OCI-LY7 (cell line): ENCODE measurements at regions not wholly inside any gene's neighbourhood (a gene's known extent, or its start where the extent isn't known, plus 50 kb on each side); places are given as distances from the start of the nearest gene placed in this dataset.

Experiments
- BruUV-seq: library from RNA; stranded (reverse); fragments of 400-500 nt; replicated peaks from 2 replicates; lab custom pipeline; 2021; lab: Mats Ljungman, UMichigan
- CTCF ChIA-PET: fragments of 300-600 bp; sonication (Branson Sonifier 250); formaldehyde crosslinking; loops from one replicate; lab custom pipeline; 2022; ENCODE audit warnings: antibody characterized with exemption; ENCODE audit not compliant: unreplicated experiment; lab: Charles Lee
- POLR2A ChIA-PET: fragments of 300-600 bp; sonication (Branson Sonifier 250); formaldehyde crosslinking; loops from one replicate; lab custom pipeline; 2022; ENCODE audit warnings: antibody characterized with exemption; lab: Charles Lee
- DNase-seq: peaks from one replicate; pipeline ENCODE4 v3.0.0-alpha.2; 2015; ENCODE audit warnings: low spot score
- H2AFZ ChIP-seq: fragments of 200-600 bp; sonication (generic), shearing (Covaris generic); 2 replicates; pipeline ENCODE4 v1.6.1; 2014; ENCODE audit warnings: mild to moderate bottlenecking, antibody characterized with exemption, low read length, moderate library complexity
- H3K27ac ChIP-seq: fragments of 200-600 bp; sonication (generic); 2 replicates; pipeline ENCODE4 v1.5.1; 2014; ENCODE audit warnings: mixed run types, low read depth, mild to moderate bottlenecking, moderate library complexity, low read length, inconsistent platforms; ENCODE audit not compliant: poor library complexity, severe bottlenecking
- H3K36me3 ChIP-seq: fragments of 200-600 bp; sonication (generic); 2 replicates; pipeline ENCODE4 v1.6.1; 2014; ENCODE audit warnings: mild to moderate bottlenecking, antibody characterized with exemption, low read length, moderate library complexity, mixed read lengths; ENCODE audit not compliant: insufficient read depth
- H3K4me1 ChIP-seq: fragments of 200-600 bp; sonication (generic); 2 replicates; pipeline ENCODE4 v1.5.1; 2014; ENCODE audit warnings: mild to moderate bottlenecking, low read length; ENCODE audit not compliant: insufficient read depth, poor library complexity, severe bottlenecking
- H3K4me2 ChIP-seq: fragments of 200-600 bp; sonication (generic); 2 replicates; pipeline ENCODE4 v1.6.1; 2014; ENCODE audit warnings: mild to moderate bottlenecking, low read length
- H3K4me3 ChIP-seq: fragments of 200-600 bp; sonication (generic); 2 replicates; pipeline ENCODE4 v1.5.1; 2014; ENCODE audit warnings: mild to moderate bottlenecking, low read depth, low read length; ENCODE audit not compliant: poor library complexity, severe bottlenecking
- H3K79me2 ChIP-seq: fragments of 200-600 bp; sonication (generic); 2 replicates; pipeline ENCODE4 v1.6.1; 2016; ENCODE audit warnings: low read depth, mild to moderate bottlenecking, low read length, moderate library complexity, mixed read lengths; ENCODE audit not compliant: insufficient read depth
- H3K9me2 ChIP-seq: fragments of 200-600 bp; sonication (generic); 2 replicates; pipeline ENCODE4 v1.6.1; 2016; ENCODE audit warnings: mild to moderate bottlenecking, low read length, mixed read lengths; ENCODE audit not compliant: insufficient read depth
- H3K9me3 ChIP-seq: fragments of 200-600 bp; sonication (generic); 2 replicates; pipeline ENCODE4 v1.6.1; 2014; ENCODE audit warnings: mild to moderate bottlenecking, mixed run types, low read length, mixed read lengths
- H4K20me1 ChIP-seq: fragments of 200-600 bp; sonication (generic); 2 replicates; pipeline ENCODE4 v1.6.1; 2014; ENCODE audit warnings: mild to moderate bottlenecking, antibody characterized with exemption, low read length, moderate library complexity, mixed read lengths; ENCODE audit not compliant: insufficient read depth
- EZH2phosphoT487 ChIP-seq: fragments of 200-600 bp; sonication (generic); IDR thresholded peaks from 2 replicates; pipeline ENCODE4 v1.6.1; 2018; ENCODE audit warnings: low read depth, borderline replicate concordance, mild to moderate bottlenecking, mixed run types, antibody characterized with exemption, low read length, moderate library complexity, mixed read lengths
- intact Hi-C: fragments of 100-400 bp; cut with micrococcal nuclease; formaldehyde crosslinking; loops from one replicate; pipeline ENCODE4 v1.10.0; 2022; ENCODE audit not compliant: unreplicated experiment
- TF ChIP-seq, protein P1 (sequence below): fragments of 200-600 bp; sonication (generic); conservative IDR thresholded peaks from 2 replicates; pipeline ENCODE4 v1.5.1; 2014; ENCODE audit warnings: mild to moderate bottlenecking, antibody characterized with exemption, low read length, moderate library complexity, mixed read lengths

DNA sequence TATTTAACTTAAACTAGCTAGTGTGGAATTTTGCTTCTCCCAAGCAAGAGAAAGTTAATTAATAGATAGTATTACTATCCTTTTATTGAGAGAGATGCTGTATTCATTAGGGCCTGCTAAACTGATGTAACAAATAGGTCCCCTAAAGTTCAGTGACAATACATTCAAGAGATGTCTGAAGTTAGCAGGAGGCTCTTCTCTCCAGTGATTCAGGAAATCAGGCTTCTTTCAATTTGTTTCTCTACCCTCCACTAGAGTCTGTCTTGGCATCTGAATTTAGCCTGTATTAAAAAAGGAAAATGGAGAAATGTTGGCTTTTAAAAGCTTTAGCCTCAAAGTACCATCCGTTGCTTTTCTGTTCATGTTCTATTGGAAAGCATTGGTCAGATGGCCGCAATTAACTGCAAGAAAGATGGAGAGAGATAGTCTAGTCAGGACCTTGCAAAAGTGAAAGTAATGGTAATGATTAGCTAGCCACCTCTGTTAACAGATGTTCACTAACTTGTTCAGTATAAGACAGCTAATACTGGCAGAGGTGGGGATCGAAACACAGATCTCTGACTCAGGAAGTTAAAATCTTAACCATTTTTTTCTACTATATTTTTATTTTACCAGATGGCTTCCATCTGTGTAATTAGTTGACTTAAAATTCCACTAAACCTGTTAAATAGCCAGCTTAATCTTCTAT is 786.8 kb downstream of the TMTC2 start:
- no peak overlapping the region for H3K27ac ChIP-seq
- no peaks in the 10 kb centered on the region for H3K79me2 ChIP-seq
- ChIA-PET CTCF (no interaction called here), POLR2A (interaction anchor here (0.7 kb wide), 1 partner anchor 118 kb away, joined by 4 read pairs; no protein-coding TSS in a partner anchor)
- BruUV-seq: no TSS peak
- no peak overlapping the region for H3K4me3 ChIP-seq
- H2AFZ ChIP-seq: no peak overlapping the region
- H3K9me3 ChIP-seq: no peaks in the 10 kb centered on the region
- no peaks in the 10 kb centered on the region for H3K36me3 ChIP-seq
- H3K4me2 ChIP-seq: no peak overlapping the region
- TF ChIP-seq EZH2phosphoT487: no peak
- H3K9me2 ChIP-seq: no peaks in the 10 kb centered on the region
- intact Hi-C loops: no loop called here
- no peaks in the 10 kb centered on the region for H4K20me1 ChIP-seq
- no peak for DNase-seq
- H3K4me1 ChIP-seq: no peaks in the 10 kb centered on the region

DNA sequence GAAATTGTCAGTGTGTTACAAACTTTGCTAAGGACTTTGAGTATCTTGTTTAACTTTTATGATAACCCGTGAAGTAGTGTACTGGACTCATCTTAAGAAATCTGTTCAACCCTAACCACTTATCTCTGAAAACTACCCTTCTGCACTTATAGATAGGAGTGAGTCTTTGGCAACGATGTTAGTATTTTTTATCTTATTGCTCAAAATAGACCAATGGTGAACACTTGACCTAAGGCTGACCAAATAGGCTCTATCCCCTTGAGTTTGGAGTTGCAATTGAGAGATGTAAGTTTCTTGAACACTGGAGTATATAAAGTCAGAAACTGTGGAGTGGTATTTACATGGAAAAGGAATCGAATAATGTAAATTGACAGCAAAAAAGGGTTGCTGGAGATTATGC is 786.1 kb downstream of the TMTC2 start:
- no peaks in the 10 kb centered on the region for H3K9me2 ChIP-seq
- no peak overlapping the region for H2AFZ ChIP-seq
- intact Hi-C loops: no loop called here
- BruUV-seq: no TSS peak
- TF ChIP-seq, protein P1, sequence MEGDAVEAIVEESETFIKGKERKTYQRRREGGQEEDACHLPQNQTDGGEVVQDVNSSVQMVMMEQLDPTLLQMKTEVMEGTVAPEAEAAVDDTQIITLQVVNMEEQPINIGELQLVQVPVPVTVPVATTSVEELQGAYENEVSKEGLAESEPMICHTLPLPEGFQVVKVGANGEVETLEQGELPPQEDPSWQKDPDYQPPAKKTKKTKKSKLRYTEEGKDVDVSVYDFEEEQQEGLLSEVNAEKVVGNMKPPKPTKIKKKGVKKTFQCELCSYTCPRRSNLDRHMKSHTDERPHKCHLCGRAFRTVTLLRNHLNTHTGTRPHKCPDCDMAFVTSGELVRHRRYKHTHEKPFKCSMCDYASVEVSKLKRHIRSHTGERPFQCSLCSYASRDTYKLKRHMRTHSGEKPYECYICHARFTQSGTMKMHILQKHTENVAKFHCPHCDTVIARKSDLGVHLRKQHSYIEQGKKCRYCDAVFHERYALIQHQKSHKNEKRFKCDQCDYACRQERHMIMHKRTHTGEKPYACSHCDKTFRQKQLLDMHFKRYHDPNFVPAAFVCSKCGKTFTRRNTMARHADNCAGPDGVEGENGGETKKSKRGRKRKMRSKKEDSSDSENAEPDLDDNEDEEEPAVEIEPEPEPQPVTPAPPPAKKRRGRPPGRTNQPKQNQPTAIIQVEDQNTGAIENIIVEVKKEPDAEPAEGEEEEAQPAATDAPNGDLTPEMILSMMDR: no peak
- TF ChIP-seq EZH2phosphoT487: no peak
- H3K4me2 ChIP-seq: no peak overlapping the region
- H3K4me3 ChIP-seq: no peak overlapping the region
- no peak overlapping the region for H3K27ac ChIP-seq
- no peak for DNase-seq
- POLR2A ChIA-PET: no interaction called here
- no peaks in the 10 kb centered on the region for H4K20me1 ChIP-seq
- CTCF ChIA-PET: no interaction called here
- H3K9me3 ChIP-seq: no peaks in the 10 kb centered on the region
- H3K4me1 ChIP-seq: no peaks in the 10 kb centered on the region
- H3K79me2 ChIP-seq: no peaks in the 10 kb centered on the region
- H3K36me3 ChIP-seq: no peaks in the 10 kb centered on the region

DNA sequence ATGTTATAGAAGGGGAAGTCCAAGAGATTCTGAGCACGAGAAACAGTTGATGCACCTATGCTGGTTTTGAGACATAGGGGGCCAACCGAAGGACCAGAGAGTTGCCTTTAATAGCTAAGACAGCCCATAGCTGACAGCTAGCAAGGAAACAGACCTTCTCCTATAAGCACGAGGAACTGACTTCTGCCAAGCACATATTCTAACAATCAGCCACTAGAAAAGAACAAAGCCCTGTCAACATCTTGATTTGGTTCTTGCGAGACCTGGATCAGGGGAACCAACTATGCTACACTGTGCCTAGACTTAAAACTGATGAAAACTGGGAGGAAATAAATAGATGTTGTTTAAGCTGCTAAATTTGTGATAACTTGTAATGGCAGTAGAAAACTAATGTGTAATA is 785.6 kb downstream of the TMTC2 start:
- no peak overlapping the region for H3K27ac ChIP-seq
- H2AFZ ChIP-seq: no peak overlapping the region
- H3K79me2 ChIP-seq: no peaks in the 10 kb centered on the region
- no peaks in the 10 kb centered on the region for H3K9me3 ChIP-seq
- no peak for TF ChIP-seq EZH2phosphoT487
- TF ChIP-seq, protein P1: no peak
- H4K20me1 ChIP-seq: no peaks in the 10 kb centered on the region
- no peak for DNase-seq
- no peaks in the 10 kb centered on the region for H3K36me3 ChIP-seq
- H3K4me3 ChIP-seq: no peak overlapping the region
- POLR2A ChIA-PET: no interaction called here
- no TSS peak for BruUV-seq
- H3K4me2 ChIP-seq: no peak overlapping the region
- intact Hi-C loops: no loop called here
- H3K4me1 ChIP-seq: no peaks in the 10 kb centered on the region
- no peaks in the 10 kb centered on the region for H3K9me2 ChIP-seq
- CTCF ChIA-PET: no interaction called here
